ENCODE measurements at regions not wholly inside any gene's neighbourhood (a gene's known extent, or its start where the extent isn't known, plus 50 kb on each side); places are given as distances from the start of the nearest gene placed in this dataset.
A peak's percentile ranks its signal among the peaks of the same experiment; 100 is the strongest.
"Not testable (repeated sequence)": the region's sequence is repeated elsewhere in the genome, so short reads cannot be mapped to it uniquely, and the experiment has no call there.

DNA sequence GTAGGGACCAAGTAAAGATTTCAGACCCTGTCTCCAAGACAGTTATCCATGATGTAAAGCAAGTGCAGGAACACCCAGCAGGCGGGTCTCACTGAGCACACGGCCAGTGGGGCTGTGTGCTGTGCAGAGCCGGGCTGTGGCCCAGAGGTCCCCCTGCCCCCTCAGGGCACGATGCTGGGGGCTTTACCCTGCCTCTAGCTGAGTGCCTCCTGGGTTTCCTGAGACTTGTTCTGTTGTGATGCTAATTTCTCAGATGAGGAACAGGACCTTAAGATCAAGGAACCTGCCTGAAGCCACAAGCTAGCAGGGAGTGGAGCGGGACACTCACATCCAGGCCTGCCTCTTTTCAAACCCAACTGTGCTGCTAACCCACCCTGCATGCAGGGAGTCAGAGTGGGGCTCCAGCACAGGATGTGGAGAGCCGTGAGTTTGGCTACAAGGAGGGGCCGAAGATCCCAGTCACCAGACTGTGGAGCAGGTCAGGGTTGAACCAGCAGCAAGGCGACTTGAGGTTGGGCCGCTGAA is 76.1 kb upstream of the LYZL2 start:
- ATAC-seq (replicated peaks in 6 of 8), result peak in 5 of 8 experiments; percentile 14 to 44 (median 34)
- H3K27ac ChIP-seq, result peak overlapping the region in 1 of 2 donors; percentile 54
- in situ Hi-C loops (cut with MboI; ENCODE audit: low pct_unique_long_range_greater_than_20kb in 2 of 9, low sequenced_read_pairs in 9 of 9, unreplicated experiment in 9 of 9), result no loop called here
- H3K4me3 ChIP-seq, result no peak overlapping the region
- H3K4me1 ChIP-seq (replicated peaks in 1 of 2), result peaks cover 10 to 20% of the 10 kb centered on the region in 2 donors
- WGBS, 10 experiments, result 0 to 100% (median 66%) methylated on average over 1 to 3 of the region's 9 CpGs; no CpG with 5 or more reads in 6 of the 10 experiments

DNA sequence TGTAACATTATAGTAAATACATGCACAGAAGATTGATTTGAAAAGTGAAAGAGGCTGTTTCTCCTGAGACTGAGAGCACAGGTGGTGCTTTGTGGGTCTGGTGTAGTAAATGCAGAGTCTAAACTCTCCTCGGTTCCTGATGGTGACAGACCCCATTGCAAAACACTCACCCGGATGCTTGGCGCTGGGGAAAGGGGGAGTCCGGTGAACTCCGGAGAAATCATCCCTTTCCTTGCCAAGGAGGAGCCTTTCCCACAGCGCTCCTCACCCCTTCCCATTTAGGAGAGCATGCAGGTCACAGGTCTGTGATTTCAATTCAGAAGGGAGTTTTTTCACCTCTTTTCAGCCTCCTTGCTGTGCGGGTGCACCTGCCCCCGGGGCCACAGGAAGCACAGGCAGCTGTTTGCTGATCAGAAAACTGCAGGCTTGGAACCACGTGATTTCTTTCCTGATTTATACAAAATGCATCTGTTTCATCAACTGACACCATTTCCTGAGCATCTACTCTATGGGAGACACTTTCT is 75.6 kb upstream of the LYZL2 start:
- ATAC-seq (replicated peaks in 6 of 8), result peak in 5 of 8 experiments; percentile 27 to 58 (median 38)
- H3K4me1 ChIP-seq (replicated peaks in 1 of 2), result peaks cover 10 to 20% of the 10 kb centered on the region in 2 donors
- in situ Hi-C loops (cut with MboI; ENCODE audit: low pct_unique_long_range_greater_than_20kb in 2 of 9, low sequenced_read_pairs in 9 of 9, unreplicated experiment in 9 of 9), result no loop called here
- WGBS, 10 experiments, result 0 to 100% (median 45%) methylated on average over 1 to 7 of the region's 9 CpGs; no CpG with 5 or more reads in 2 of the 10 experiments
- H3K27ac ChIP-seq, result peak overlapping the region in 1 of 2 donors; percentile 54
- H3K4me3 ChIP-seq, result no peak overlapping the region

DNA sequence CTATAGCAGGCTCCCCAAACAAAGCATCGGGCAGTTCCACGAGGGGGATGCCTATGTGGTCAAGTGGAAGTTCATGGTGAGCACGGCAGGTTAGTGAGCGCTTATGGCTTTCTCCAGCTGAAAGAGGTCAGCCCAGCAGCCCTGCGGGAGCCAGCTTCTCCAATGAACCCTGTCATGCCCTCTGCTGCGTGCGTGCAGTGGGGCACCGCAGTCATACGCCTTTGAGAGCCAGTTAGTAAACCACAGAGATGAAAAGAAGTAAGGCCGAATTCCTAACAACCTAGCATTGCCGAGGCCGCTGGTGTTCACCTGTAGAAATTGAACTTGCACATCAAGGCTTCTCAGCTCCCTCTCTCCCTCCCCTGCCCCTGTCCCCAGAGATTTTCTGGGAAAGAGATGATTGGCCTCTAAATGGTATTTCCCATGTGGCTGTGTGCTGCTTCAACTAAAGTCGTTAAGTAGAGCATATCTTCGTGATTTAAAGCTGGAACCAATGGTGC is 75.1 kb upstream of the LYZL2 start:
- ATAC-seq (replicated peaks in 6 of 8), result peak in 5 of 8 experiments; percentile 13 to 73 (median 49)
- in situ Hi-C loops (cut with MboI; ENCODE audit: low pct_unique_long_range_greater_than_20kb in 2 of 9, low sequenced_read_pairs in 9 of 9, unreplicated experiment in 9 of 9), result not testable (repeated sequence)

DNA sequence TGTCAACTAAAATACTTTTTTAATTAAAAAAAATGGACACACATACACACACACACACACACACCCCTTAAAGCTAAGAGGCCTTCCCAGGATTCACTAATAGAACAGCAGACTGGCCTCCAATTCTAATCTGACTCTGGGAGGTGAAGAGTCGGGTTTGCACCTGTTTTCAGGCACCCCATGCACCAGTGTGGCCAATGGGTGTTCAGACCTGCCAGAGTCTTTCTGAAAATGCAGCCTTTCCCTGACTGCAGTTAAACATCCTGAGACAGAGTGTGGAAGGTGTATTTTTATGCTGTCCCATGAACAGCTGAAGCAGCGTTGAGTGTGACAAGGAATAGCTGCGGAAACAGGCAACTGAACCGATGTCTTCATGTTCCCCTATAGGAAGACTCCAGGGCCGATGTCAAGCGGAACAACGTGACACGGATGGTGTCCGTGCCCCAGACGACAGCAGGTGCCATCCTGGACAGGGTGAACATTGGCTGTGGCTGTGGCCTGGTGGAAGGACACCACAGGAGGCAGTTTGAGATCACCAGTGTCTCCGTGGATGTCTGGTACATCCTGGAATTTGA is 74.6 kb upstream of the LYZL2 start:
- H3K4me1 ChIP-seq (replicated peaks in 1 of 2), result peaks cover 10 to 20% of the 10 kb centered on the region in 2 donors
- ATAC-seq (replicated peaks in 6 of 8), result no peak
- in situ Hi-C loops (cut with MboI; ENCODE audit: low pct_unique_long_range_greater_than_20kb in 2 of 9, low sequenced_read_pairs in 9 of 9, unreplicated experiment in 9 of 9), result no loop called here
- no peak overlapping the region for H3K27ac ChIP-seq
- 0 to 100% (median 60%) methylated on average over 1 to 5 of the region's 11 CpGs; no CpG with 5 or more reads in 3 of the 10 experiments for WGBS, 10 experiments
- H3K4me3 ChIP-seq, result no peak overlapping the region

More for the DNA sequence above, 75.1 kb upstream of the LYZL2 start:
- H3K4me1 ChIP-seq (replicated peaks in 1 of 2), result peaks cover 10 to 20% of the 10 kb centered on the region in 2 donors
- not testable (repeated sequence) for H3K27ac ChIP-seq, H3K4me3 ChIP-seq
- 67 to 86% (median 77%) methylated on average over 1 to 7 of the region's 14 CpGs; no CpG with 5 or more reads in 4 of the 10 experiments for WGBS, 10 experiments

DNA sequence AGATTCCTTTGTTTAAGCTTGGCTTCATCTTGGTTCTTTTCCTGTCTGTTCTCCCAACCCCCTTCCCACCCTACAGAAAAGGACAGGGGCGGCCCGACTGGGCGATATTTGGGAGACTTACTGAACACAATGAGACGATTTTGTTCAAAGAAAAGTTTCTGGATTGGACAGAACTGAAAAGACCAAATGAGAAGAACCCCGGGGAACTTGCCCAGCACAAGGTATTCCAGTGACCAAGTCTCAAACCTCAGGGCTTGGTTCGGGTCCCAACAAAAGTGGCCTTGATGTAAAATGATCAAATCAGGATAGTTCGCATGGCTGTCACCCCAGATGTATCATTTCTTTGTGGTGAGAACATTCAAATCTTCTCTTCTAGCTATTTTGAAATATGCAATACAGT is 73.9 kb upstream of the LYZL2 start:
- in situ Hi-C loops (cut with MboI; ENCODE audit: low pct_unique_long_range_greater_than_20kb in 2 of 9, low sequenced_read_pairs in 9 of 9, unreplicated experiment in 9 of 9); H3K4me3 ChIP-seq; H3K27ac ChIP-seq; ATAC-seq (replicated peaks in 6 of 8): not testable (repeated sequence)
- WGBS, 10 experiments, result 0 to 100% (median 85%) methylated on average over 1 to 6 of the region's 7 CpGs; no CpG with 5 or more reads in 3 of the 10 experiments
- peaks cover 10 to 20% of the 10 kb centered on the region in 2 donors for H3K4me1 ChIP-seq (replicated peaks in 1 of 2)

DNA sequence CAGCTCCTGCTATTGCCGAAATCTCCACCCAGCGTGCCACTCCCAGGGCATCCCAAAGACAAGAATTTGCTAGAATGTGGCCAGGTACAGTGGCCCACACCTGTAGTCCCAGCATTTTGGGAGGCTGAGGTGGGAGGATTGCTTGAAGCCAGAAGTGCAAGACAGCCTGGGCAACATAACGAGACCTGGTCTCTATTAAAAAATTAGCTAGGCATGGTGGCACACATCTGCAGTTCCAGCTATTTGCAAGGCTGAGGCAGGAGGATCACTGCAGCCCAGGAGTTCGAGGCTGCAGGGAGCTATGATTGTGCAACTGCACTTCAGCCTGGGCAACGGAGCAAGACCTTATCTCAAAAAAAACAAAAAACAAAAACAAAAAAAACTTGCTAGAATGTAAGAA is 73.3 kb upstream of the LYZL2 start:
- H3K4me3 ChIP-seq, result no peak overlapping the region
- no peak overlapping the region for H3K27ac ChIP-seq
- 0 to 80% (median 74%) methylated on average over 1 to 5 of the region's 5 CpGs for WGBS, 10 experiments
- ATAC-seq (replicated peaks in 6 of 8), result no peak
- peaks cover 10 to 20% of the 10 kb centered on the region in 2 donors for H3K4me1 ChIP-seq (replicated peaks in 1 of 2)
- in situ Hi-C loops (cut with MboI; ENCODE audit: low pct_unique_long_range_greater_than_20kb in 2 of 9, low sequenced_read_pairs in 9 of 9, unreplicated experiment in 9 of 9), result no loop called here

DNA sequence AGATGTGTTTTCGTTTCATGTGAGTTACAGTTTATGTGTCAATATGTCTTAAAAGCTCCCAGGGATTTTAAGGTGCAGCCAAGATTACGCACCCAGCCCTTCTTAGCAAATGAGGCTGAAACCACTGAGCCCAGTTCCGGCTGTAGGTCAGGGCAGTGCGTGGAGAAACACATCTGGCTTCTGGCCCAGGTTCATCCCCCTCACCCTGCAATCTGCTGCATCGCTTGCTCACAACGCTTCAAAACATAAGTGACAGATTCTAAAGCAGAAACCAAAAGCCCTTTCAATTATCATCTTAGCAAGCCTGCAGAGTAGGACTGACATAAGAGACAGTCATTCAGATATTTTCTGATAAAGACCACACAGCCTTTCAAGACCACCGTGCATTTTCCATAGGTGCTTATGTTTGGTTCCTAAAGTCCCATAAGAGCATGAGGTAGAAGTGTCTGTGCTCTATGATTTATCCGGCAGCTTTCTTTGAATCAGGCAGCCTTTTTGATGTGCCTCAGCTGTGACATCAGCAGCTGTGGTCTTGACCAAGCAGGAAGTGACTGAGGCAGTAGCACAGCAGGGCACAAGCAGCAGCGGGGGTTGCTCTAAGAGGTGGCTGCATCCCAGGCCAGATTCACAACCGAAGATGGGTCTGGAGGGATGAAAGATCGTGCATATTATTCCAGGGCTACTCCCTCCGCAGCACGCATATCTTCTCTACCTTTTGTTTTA is 72.1 kb upstream of the LYZL2 start:
- in situ Hi-C loops (cut with MboI; ENCODE audit: low pct_unique_long_range_greater_than_20kb in 2 of 9, low sequenced_read_pairs in 9 of 9, unreplicated experiment in 9 of 9), result no loop called here
- ATAC-seq (replicated peaks in 6 of 8), result peak in 7 of 8 experiments; percentile 44 to 88 (median 81)
- H3K4me3 ChIP-seq, result no peak overlapping the region
- peak overlapping the region in 1 of 2 donors; percentile 60 for H3K27ac ChIP-seq
- WGBS, 10 experiments, result 33 to 100% (median 72%) methylated on average over 1 to 9 of the region's 13 CpGs
- peaks cover 10 to 20% of the 10 kb centered on the region in 2 donors for H3K4me1 ChIP-seq (replicated peaks in 1 of 2)

DNA sequence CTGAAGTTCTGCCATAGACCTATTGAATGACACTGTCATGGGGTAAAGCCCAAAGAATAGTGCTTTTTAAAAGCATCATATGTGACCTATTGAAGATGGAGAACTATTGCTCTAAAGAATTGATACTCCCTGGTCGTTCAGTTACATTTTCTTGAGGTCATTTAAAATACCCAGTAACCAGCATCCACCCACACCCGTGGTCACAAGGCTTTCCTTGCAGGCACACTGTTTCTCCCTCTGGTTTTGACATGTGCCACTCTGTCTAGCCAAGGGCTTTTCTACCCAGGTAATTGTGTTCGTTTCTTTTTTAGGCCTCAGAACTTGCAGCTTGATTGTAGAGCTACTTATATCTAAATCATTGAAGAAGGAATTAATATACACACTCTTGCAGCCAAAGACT is 68.3 kb upstream of the LYZL2 start:
- Histone ChIP-seq H3K4me3 (no peak overlapping the region), H3K27ac (no peak overlapping the region), H3K4me1 (replicated peaks in 1 of 2) (peaks cover 0 to 9% of the 10 kb centered on the region in 2 donors)
- ATAC-seq (replicated peaks in 6 of 8), result no peak
- in situ Hi-C loops (cut with MboI; ENCODE audit: low pct_unique_long_range_greater_than_20kb in 2 of 9, low sequenced_read_pairs in 9 of 9, unreplicated experiment in 9 of 9), result no loop called here
- WGBS, 10 experiments, result 44 to 100% (median 68%) methylated on average over 1 to 3 of the region's 3 CpGs; no CpG with 5 or more reads in 2 of the 10 experiments

DNA sequence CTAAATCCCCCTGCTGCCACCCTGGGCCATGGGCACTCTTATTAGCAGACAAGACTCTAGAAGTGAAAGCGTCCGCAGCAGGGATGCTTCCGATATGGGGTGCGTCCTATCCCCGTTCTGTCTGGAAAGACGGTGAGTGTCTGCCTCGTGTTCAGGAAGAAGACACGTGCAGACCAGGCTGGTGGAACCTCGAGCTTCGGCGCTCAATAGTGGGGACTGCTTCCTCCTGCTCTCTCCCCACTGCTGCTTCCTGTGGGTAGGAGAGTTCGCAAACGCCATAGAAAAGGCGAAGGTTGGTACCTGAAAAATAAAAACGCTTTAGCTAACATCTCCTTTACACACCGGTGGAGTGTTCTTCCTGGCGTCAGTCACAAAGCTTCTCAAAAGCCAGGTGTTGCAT is 67.7 kb upstream of the LYZL2 start:
- 76 to 100% (median 97%) methylated on average over 1 to 6 of the region's 17 CpGs; no CpG with 5 or more reads in 4 of the 10 experiments for WGBS, 10 experiments
- in situ Hi-C loops (cut with MboI; ENCODE audit: low pct_unique_long_range_greater_than_20kb in 2 of 9, low sequenced_read_pairs in 9 of 9, unreplicated experiment in 9 of 9); H3K4me3 ChIP-seq; ATAC-seq (replicated peaks in 6 of 8); H3K27ac ChIP-seq; H3K4me1 ChIP-seq (replicated peaks in 1 of 2): not testable (repeated sequence)

DNA sequence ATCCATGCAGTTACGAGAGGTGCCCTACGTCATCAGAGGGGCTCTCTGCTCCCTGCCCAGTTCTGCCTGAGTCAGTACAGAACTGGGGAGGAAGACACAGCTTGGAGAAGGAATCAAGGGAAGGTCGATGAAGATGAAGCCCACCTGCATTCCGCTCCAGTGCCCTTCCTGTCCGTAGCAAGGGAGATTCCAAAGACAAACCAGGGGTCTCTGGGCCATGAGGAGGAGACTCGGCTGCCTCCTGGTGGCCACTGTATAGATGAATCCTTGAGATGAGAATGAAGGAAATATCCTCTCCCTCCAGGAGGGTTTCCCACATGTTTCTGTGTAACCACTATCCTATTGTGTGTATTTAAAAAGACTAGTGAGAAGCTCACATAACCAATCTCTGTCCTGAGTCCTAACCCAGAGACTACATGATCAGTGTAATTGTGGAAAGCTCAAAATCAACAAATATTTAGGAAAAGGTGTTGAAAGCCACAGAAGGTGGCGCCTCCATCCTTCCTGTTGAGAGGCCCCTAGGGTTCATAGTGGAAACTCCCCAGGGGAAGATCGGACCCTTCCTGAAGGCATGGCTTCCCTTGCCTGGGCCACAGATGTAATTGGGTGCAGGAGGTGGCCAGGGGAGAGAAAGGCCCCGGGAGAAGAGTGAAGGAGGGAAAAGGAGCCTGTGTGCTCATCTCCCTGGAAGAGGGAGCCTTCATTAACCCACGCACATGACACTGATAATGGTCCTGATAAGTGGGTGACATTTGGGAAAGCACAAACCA is 67.0 kb upstream of the LYZL2 start:
- peak in 1 of 8 experiments; percentile 23 for ATAC-seq (replicated peaks in 6 of 8)
- H3K4me3 ChIP-seq; H3K4me1 ChIP-seq (replicated peaks in 1 of 2); in situ Hi-C loops (cut with MboI; ENCODE audit: low pct_unique_long_range_greater_than_20kb in 2 of 9, low sequenced_read_pairs in 9 of 9, unreplicated experiment in 9 of 9); H3K27ac ChIP-seq: not testable (repeated sequence)
- 60 to 100% (median 98%) methylated on average over 1 to 3 of the region's 10 CpGs; no CpG with 5 or more reads in 6 of the 10 experiments for WGBS, 10 experiments

DNA sequence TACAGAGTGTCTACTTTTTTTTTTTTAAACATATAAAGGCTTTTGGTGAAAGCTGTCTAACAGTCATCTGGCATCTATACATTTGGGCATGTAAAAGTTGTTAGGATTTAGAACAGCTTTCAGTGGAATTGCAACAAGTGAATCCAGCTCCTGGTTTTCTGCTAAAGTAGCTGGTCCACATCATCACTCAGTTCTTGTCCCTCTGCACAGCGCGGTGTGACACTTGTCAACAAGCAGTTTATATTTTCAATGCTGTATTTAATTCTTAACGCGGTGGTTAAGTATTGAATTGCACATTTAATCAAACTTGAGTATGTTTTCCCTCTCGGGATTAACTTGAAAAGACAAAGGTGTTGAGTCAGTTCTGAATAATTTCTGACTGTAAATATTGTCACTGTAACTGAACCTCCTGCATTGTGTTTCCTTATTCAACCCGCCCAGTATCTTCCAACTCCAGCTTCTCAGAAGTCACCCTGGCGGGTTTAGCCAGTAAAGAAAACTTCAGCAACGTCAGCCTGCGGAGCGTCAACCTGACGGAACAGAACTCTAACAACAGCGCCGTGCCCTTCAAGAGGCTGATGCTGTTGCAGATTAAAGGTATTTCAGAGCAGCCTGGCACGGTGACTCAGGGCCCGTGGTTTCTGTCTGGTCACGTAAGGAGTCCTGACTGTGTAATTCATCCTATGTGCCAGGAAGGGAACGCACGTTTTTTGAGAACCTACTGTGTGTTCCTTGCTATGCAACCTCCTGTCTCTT is 66.1 kb upstream of the LYZL2 start:
- H3K27ac ChIP-seq; in situ Hi-C loops (cut with MboI; ENCODE audit: low pct_unique_long_range_greater_than_20kb in 2 of 9, low sequenced_read_pairs in 9 of 9, unreplicated experiment in 9 of 9); H3K4me1 ChIP-seq (replicated peaks in 1 of 2); H3K4me3 ChIP-seq: not testable (repeated sequence)
- ATAC-seq (replicated peaks in 6 of 8), result peak in 1 of 8 experiments; percentile 5
- 11 to 96% (median 89%) methylated on average over 2 to 14 of the region's 18 CpGs; no CpG with 5 or more reads in 1 of the 10 experiments for WGBS, 10 experiments
